Upper lobe of left lung (tissue), 6 donors: ENCODE measurements at regions not wholly inside any gene's neighbourhood (a gene's known extent, or its start where the extent isn't known, plus 50 kb on each side); places are given as distances from the start of the nearest gene placed in this dataset.

Source experiments
- ATAC-seq, 2 donors: fragments of 200-7000 bp; cut with Tn5 transposase; one replicate each; pipeline ENCODE4 v1.9.1; 2022; ENCODE audit warnings: mild to moderate bottlenecking in 2 of 2, moderate library complexity in 2 of 2; ENCODE audit not compliant: low FRiP score in 2 of 2
- DNase-seq, 2 donors: peaks; one replicate each; pipeline ENCODE4 v3.0.0-alpha.2; 2019 to 2020
- H3K27ac ChIP-seq, 4 donors: fragments of 200-600 bp; sonication (generic); one replicate each; pipeline ENCODE4 v1.5.1; 2016 to 2019
- H3K27me3 ChIP-seq, 4 donors: fragments of 200-600 bp; sonication (generic); one replicate each; pipeline ENCODE4 v1.5.1; 2017 to 2019
- H3K36me3 ChIP-seq, 4 donors: fragments of 200-600 bp; sonication (generic); one replicate each; pipeline ENCODE4 v1.5.1; 2016 to 2019
- H3K4me1 ChIP-seq, 4 donors: fragments of 200-600 bp; sonication (generic); one replicate each; pipeline ENCODE4 v1.5.1; 2018 to 2019
- H3K4me3 ChIP-seq, 4 donors: fragments of 200-600 bp; sonication (generic); one replicate each; pipeline ENCODE4 v1.5.1; 2017 to 2019; ENCODE audit warnings: mild to moderate bottlenecking in 2 of 4, moderate library complexity in 1 of 4
- H3K9me3 ChIP-seq, 4 donors: fragments of 200-600 bp; sonication (generic); one replicate each; pipeline ENCODE4 v1.5.1; 2018 to 2019
- CTCF ChIP-seq, 6 experiments: fragments of 450-650 bp in 4 of 6; fragments of 200-600 bp in 2 of 6; sonication (generic) in 2 of 6; IDR thresholded peaks; one replicate each; pipeline ENCODE4 v1.5.1; 2016 to 2019; ENCODE audit warnings: antibody characterized with exemption in 6 of 6
- EP300 ChIP-seq, 4 donors: sonication (generic); formaldehyde crosslinking; IDR thresholded peaks; one replicate each; pipeline ENCODE4 v1.5.1; 2017; ENCODE audit warnings: antibody characterized with exemption in 4 of 4, control low read depth in 2 of 4
- POLR2A ChIP-seq, 4 donors: fragments of 450-650 bp; IDR thresholded peaks; one replicate each; pipeline ENCODE4 v1.5.1; 2016 to 2017; ENCODE audit warnings: antibody characterized with exemption in 4 of 4, mild to moderate bottlenecking in 2 of 4
- POLR2AphosphoS5 ChIP-seq, 2 donors: sonication (generic); formaldehyde crosslinking; IDR thresholded peaks; one replicate each; pipeline ENCODE4 v1.5.1; 2017; ENCODE audit warnings: antibody characterized with exemption in 2 of 2
- WGBS, 2 donors: methylation state at CpG; one replicate each; pipeline ENCODE4 v1.1.5; 2017 to 2018; 5-methylcytosine and 5-hydroxymethylcytosine counted together
- donor health status: DM: no; HTN: no; CAD: no; lungs with moderate emphysema.
- donor health status: DM: no; HTN: yes; CAD: no; lungs with severe emphysema.

GRCh38 chr7:113633073-113633472, 285.7 kb downstream of the PPP1R3A start:
- Histone ChIP-seq H3K27me3 (no peaks in the 10 kb centered on the region), H3K9me3 (no peaks in the 10 kb centered on the region), H3K4me1 (no peaks in the 10 kb centered on the region), H3K4me3 (no peak overlapping the region), H3K36me3 (no peaks in the 10 kb centered on the region), H3K27ac (no peak overlapping the region)
- WGBS, 2 donors: 81 to 87% methylated on average over 3 of the region's 3 CpGs
- no peak for ATAC-seq
- TF ChIP-seq POLR2AphosphoS5 (IDR thresholded peaks at IDR 0.05) (no peak), CTCF (IDR thresholded peaks at IDR 0.05) (no peak), POLR2A (IDR thresholded peaks at IDR 0.05) (no peak), EP300 (IDR thresholded peaks at IDR 0.05) (no peak)
- DNase-seq: no peak

- TF ChIP-seq CTCF (IDR thresholded peaks at IDR 0.05) (no peak), POLR2A (IDR thresholded peaks at IDR 0.05) (no peak), EP300 (IDR thresholded peaks at IDR 0.05) (no peak), POLR2AphosphoS5 (IDR thresholded peaks at IDR 0.05) (no peak)
- WGBS, 2 donors: 81 to 88% methylated on average over 6 of the region's 6 CpGs
- Histone ChIP-seq H3K9me3 (no peaks in the 10 kb centered on the region), H3K4me1 (no peaks in the 10 kb centered on the region), H3K4me3 (no peak overlapping the region), H3K36me3 (no peaks in the 10 kb centered on the region), H3K27ac (no peak overlapping the region), H3K27me3 (no peaks in the 10 kb centered on the region)
- ATAC-seq (no peak), DNase-seq (no peak)
These were observed 289.6 kb downstream of the PPP1R3A start for GRCh38 chr7:113628948-113629847.

DNA sequence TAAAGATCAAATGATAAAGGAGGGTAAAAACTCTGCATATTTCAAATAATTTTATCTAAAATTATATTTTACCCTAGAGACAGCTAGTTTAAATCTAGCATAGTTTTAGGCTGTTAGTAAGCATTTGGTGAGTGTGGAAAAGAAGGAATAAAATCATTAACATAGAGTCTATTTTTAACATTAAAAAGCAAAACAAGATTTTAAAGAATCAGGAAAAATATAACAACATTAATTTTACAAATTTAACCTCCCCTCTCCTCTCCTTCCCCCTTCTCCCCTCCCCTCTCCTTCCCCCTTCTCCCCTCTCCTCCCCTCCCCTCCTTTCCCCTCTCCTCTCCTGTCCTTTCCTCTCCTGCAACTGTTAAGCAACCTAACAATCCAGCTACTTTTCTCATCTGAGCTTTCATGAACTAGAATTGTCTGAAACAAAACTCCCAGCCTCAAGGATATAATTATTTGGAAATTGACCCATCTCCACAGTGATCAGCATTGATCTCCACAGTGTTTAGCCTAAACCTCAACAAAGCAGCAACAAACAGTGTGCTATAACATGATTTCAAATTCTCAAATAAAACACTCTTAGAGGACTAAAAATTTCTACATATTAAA, 293.2 kb downstream of the PPP1R3A start:
- H3K4me1 ChIP-seq: no peaks in the 10 kb centered on the region
- no peak overlapping the region for H3K27ac ChIP-seq
- ATAC-seq (no peak), DNase-seq (no peak)
- no peaks in the 10 kb centered on the region for H3K9me3 ChIP-seq
- no peaks in the 10 kb centered on the region for H3K27me3 ChIP-seq
- no peak overlapping the region for H3K4me3 ChIP-seq
- TF ChIP-seq POLR2A (IDR thresholded peaks at IDR 0.05) (no peak), POLR2AphosphoS5 (IDR thresholded peaks at IDR 0.05) (no peak), CTCF (IDR thresholded peaks at IDR 0.05) (no peak), EP300 (IDR thresholded peaks at IDR 0.05) (no peak)
- H3K36me3 ChIP-seq: no peaks in the 10 kb centered on the region

DNA sequence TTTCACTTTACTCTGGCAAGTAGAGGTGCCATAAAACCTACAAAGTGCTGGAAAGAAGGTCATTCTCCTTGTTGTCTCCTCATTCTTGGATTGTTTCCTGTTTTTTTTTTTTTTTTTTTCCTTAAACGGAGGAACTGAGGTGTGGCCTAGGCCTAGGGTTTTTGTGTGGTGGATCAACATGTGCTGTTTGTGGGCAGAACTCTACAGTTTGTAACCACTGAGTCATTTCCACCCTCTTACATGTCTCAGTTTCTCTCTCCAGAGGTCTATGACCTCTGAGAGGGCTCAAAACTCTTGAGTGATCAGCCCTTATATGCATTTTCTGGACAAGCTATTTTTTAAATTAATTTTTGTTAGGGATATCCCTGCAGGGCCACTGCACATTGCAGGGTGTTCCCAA, 296.0 kb downstream of the PPP1R3A start:
- TF ChIP-seq CTCF (IDR thresholded peaks at IDR 0.05): no peak
- TF ChIP-seq POLR2AphosphoS5 (IDR thresholded peaks at IDR 0.05): no peak
- TF ChIP-seq EP300 (IDR thresholded peaks at IDR 0.05): no peak
- no peak for TF ChIP-seq POLR2A (IDR thresholded peaks at IDR 0.05)
- Histone ChIP-seq H3K27me3 (no peaks in the 10 kb centered on the region), H3K9me3 (peaks cover 0 to 7% (median 0%) of the 10 kb centered on the region in 4 donors), H3K4me1 (no peaks in the 10 kb centered on the region), H3K27ac (no peak overlapping the region), H3K36me3 (no peaks in the 10 kb centered on the region), H3K4me3 (no peak overlapping the region)
- no peak for ATAC-seq
- DNase-seq: no peak
- 79 to 85% methylated on average over 1 of the region's 1 CpG for WGBS, 2 donors
